ENCODE measurements at regions not wholly inside any gene's neighbourhood (a gene's known extent, or its start where the extent isn't known, plus 50 kb on each side); places are given as distances from the start of the nearest gene placed in this dataset.
"Not testable (repeated sequence)": the region's sequence is repeated elsewhere in the genome, so short reads cannot be mapped to it uniquely, and the experiment has no call there.

- not testable (repeated sequence) for DNase-seq
Observed at GRCh38 chr12:14032191-14032590, 50.8 kb upstream of the GRIN2B start.

DNA sequence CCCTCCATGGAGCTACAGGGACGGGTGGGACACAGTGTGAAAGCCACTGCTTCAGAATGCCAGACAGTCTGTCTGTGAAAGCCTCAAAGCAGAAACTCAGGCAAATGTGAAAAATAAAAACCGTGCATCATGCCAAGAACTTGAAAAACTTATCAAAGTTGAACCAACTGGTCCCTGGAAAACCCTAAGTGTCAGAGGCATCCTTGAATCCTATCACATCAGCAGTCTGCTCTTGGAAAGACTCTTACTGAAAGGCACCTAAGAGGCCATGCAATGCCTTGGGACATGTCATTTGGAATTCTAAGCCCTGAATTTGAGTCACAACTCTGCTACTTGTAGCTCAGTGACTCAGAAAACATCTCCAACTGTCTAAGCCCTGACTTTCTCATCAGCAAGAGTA lies 62.4 kb upstream of the GRIN2B start:
- DNase-seq: no peak

DNA sequence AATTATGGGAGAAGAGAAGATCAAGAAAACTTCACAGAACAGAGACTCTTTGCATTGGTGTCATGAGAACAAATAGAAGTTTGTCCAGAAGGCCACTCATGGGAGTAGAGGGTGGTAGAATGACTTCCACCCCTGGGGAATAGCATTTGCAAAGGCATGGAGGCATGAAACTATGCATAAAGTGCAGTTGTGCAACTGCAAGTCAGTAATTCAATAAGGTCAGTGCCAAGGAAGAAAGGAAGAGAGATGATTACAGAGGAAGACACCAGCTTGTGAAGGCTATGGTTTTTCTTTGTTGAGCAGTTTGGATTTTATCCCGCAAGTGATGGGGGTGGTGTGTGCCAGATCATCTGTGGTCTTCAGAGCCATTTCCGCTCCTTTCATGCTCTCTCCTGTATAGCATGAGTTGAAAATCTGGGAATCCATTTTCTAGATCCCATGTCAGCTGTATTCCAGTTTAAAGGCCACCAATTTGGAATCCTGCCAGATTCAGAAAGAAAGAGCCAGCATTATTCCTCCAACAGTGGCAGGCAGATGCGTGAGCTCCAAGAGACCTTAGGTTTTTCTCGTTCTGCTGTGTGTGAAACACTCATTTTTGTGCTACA lies 67.6 kb upstream of the GRIN2B start:
- no peak for DNase-seq

DNA sequence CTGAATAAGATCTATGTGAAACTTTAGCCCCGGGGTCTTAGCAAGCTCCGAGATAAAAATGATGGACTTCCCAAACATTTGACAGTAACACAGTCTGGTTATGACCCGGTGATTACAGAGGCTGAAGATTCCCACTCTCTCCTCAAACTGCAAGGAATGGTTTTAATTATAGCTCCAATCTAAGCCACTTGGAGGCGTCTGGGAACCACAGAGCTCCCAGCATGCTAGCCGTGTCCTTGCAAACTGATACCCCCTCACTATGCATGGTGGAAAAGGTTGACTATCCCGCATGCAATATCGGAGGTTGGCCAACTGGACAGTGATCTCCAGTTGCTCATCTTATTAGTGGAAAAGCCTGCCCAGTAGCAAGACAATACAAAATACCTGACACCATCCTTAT lies 76.5 kb upstream of the GRIN2B start:
- DNase-seq: no peak

DNA sequence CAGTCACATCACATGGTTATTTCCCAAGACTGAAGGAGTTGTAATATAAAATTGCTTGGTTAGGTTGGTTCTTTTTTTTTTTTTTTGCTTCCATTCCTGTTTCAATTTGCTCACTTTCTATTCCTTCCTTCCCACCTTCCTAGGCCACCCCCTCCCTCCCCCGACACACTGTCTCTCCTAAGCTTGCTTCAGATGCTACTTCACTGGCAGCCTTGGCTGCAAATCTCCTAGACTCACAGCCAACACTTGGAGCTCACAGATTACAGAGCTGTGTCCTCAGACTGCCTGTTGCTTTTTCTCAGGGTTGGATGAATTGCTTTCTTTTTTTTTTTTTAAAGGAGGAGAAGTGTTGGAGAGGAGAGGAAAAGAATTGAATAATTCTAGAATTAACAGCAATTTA lies 77.3 kb upstream of the GRIN2B start:
- DNase-seq: no peak

DNA sequence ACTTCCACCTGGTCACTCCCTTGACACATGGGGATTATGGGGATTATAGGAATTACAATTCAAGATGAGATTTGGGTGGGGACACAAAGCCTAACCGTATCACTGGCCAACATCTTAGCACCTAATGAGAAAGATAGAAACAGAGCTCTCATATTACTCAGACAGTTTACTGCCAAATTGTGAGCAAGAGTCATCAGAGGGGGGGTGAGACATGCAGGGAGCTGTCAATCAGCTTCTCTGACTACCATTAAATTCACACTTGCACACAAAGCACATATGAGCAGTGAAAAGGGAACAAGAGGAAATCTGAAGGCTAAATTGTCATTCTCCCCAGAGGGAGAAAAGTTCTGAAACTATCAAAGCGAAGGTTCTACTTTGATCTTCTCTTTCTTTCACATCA lies 78.1 kb upstream of the GRIN2B start:
- no peak for DNase-seq

DNA sequence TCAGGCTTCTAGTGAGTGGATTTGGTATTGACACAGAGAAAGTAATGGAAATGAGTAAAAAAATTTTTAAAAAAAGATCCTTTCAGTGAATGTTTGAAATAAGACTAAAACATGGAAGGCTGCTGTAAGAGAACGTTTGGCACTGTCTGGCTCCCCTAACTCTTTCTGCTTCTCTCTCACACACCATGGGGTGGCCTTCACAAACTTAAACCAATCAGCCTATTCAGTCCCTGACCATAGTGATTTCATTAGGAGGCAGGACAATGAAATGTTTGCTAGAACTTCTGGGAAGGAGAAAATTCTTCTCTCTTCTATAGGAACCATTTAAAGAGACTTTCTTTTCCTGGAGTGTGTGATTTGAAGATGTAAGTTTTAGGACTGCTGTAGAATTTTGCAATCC lies 84.2 kb upstream of the GRIN2B start:
- no peak for DNase-seq

DNA sequence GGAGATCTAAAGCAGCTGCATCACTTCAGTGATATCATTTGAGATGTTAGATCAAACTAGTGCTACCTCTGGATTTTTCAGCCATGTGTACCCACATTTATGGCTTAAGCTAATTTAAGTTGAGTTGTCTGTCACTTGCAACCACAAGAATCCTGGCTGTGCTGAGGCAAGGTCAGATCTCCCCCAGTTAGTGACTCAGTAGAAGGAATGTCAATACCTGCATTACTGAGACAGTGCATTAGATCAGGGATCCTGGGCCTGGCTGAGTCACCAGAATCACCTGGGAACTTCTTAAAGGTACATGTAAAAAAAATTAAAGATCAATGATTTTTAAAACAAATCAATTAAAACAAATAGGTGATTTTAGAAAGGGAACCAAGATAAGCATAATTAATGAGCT lies 84.6 kb upstream of the GRIN2B start:
- DNase-seq: no peak

- DNase-seq: no peak
Observed at GRCh38 chr12:14068961-14069360, 87.6 kb upstream of the GRIN2B start.

DNA sequence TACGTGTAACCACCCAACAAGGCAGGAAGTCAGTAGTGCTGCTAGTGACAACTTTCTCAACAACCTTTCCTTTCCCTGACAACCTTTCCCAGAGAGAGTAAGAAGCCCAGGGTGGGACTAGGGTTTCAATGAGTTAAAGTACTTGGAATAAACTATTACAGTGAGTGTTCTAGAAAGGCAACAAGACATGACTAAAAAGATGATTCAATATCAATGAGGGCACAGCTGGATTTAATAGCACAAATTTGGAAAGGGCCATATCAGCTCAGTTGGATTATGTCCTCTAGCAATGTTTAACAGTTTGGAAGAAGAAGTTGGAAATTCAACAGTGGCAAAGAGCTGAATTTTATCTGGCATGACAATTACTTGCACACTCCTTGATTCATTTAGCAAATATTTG lies 90.4 kb upstream of the GRIN2B start:
- no peak for DNase-seq

GRCh38 chr12:14072987-14073386 lies 91.6 kb upstream of the GRIN2B start:
- DNase-seq: no peak

GRCh38 chr12:14075797-14076393 lies 94.5 kb upstream of the GRIN2B start:
- no peak for DNase-seq

DNA sequence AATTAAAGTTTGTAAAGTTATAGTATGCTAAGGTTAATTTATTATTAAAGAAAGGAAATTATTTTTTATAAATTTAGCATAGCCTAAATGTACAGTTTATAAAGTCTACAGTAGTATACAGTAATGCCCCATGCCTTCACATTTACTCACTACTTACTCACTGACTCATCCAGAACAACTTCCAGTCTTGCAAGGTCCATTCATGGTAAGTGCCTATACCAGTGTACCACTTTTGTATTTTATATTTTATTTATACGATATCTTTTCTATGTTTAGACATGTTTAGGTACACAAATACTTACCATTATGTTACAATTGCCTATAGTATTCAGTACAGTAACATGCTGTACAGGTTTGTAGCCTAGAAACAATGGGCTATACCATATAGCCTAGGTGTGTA lies 95.1 kb upstream of the GRIN2B start:
- no peak for DNase-seq

- DNase-seq: no peak
Observed at GRCh38 chr12:14086838-14087237, 105.4 kb upstream of the GRIN2B start.

GRCh38 chr12:14099994-14100393 lies 118.6 kb upstream of the GRIN2B start:
- no peak for DNase-seq

- DNase-seq: not testable (repeated sequence)
Observed at GRCh38 chr12:14101556-14101955, 120.2 kb upstream of the GRIN2B start.

- peak in 1 of 3 experiments; percentile 24 for DNase-seq
Observed at GRCh38 chr12:14111230-14111865, 129.9 kb upstream of the GRIN2B start.

GRCh38 chr12:14113031-14113430 lies 131.6 kb upstream of the GRIN2B start:
- no peak for DNase-seq

DNA sequence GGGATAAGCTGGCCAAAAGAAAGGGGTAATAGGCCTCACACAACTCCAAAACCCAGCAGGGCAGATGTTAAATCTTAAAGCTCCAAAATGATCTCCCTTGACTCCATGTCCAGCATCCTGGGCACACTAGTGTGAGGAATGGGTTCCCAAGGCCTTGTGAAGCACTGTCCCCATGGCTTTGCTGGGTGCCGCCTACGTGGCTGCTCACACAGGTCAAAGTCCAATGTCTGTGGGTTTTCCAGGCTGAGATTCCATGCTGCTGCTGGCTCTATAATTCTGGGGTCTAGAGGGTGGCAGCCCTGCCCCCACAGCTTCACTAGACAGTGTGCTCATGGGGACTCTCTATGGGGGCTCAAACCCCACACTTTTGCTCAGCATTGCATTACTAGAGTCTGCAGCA lies 145.3 kb upstream of the GRIN2B start:
- DNase-seq: no peak

DNA sequence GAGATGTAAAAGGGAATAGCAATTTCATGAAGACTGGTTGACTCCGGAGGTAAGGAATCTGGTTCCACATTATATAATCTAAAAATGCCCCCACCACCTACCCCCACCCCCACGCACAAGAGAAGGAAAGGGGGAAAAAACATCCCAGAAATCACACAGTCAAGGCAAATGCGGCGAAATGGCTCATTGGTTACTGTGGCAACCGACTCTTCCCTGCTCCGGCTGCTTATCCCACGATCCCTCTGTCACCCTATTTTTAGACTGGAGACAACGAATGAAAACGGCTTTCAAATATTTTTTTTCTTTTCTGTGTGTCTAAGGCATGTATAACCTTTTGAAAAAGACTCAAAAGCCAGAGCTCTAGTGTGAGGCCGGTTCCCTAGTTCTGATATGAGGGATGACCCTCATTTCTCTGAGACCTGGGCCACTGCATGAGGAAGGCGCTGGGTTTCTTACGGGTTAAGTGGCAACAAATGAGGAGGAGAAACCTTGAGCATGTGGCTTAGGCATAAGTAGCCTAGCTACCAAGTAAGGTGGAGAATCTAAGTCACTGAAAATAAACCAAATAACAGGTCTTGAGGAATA lies 148.3 kb upstream of the GRIN2B start:
- no peak for DNase-seq

GRCh38 chr12:14135996-14136395 lies 154.6 kb upstream of the GRIN2B start:
- DNase-seq: no peak

- DNase-seq: no peak
Observed at GRCh38 chr12:14138495-14138894, 157.1 kb upstream of the GRIN2B start.

DNA sequence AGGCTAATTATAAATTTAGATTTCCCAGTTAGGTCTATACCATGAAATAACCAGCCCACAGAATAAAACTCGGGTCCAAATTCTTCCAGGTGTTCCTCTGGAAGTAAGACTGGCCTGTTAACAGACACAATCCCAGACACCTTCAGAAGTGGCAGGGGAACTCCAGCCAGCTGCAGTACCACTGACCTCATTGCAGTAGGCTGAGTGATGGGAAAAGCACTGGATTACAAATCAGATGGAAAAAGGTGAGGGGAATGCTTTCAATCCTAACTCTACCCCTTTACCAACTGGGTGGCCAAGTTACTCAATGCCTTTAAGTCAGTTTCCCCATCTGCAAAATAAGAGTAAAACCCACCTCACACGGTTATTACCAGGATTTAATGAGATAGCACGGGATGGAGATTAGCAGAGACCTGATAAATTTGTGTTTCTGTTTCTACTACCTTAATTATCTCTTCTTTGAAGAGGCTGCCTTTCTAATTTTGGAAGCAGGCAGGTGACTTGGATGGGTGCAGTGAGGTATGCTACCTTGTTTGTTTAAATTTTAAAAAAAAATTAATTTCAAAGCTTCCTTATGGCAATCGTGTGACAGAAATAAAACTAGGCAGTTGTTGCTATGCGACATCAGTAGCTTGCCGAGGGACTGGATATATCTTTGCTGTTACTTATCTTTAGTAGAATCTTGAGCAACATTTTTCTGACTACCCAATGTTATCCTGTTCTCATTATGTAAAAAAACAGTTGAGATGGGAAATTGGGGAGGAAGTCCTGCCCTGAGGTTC lies 167.3 kb upstream of the GRIN2B start:
- no peak for DNase-seq

DNA sequence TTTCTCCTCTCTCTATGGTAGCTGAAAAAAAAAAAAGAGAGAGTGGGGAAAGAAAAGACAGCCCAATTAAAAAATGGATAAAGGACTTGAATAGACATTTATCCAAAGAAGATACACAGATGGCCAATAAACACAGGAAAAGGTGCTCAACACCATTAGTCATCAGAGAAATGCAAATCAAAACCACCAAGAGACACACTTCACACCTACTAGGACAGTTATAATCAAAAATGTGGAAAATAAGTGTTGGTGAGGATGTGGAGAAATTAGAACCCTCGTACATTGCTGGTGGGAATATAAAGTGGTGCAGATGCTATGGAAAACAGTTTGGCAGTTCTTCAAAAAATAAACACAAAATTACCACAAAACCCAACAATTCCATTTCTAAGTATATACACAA lies 172.4 kb upstream of the GRIN2B start:
- DNase-seq: no peak
